Liver (tissue), 3 donors: ENCODE measurements at regions not wholly inside any gene's neighbourhood (a gene's known extent, or its start where the extent isn't known, plus 50 kb on each side); places are given as distances from the start of the nearest gene placed in this dataset.

ENCODE experiments used
- ATF3 ChIP-seq: IDR thresholded peaks from 2 replicates; pipeline ENCODE4 v1.6.1; 2016; ENCODE audit warnings: antibody characterized with exemption
- CTCF ChIP-seq: fragments of 150-350 bp; IDR thresholded peaks from 2 replicates; pipeline ENCODE4 v1.5.1; 2017; ENCODE audit warnings: improper control_type of control experiment, low read depth, low read length; ENCODE audit not compliant: missing input control
- GABPA ChIP-seq, 2 donors: IDR thresholded peaks in 1 of 2; conservative IDR thresholded peaks in 1 of 2; 2 replicates each; pipeline ENCODE4 v1.6.1; 2016; ENCODE audit warnings: antibody characterized with exemption in 2 of 2, mild to moderate bottlenecking in 1 of 2, moderate library complexity in 1 of 2
- MAX ChIP-seq: IDR thresholded peaks from 2 replicates; pipeline ENCODE4 v1.6.1; 2016; ENCODE audit warnings: antibody characterized with exemption
- REST ChIP-seq: IDR thresholded peaks from 2 replicates; pipeline ENCODE4 v1.6.1; 2016; ENCODE audit warnings: antibody characterized with exemption, mild to moderate bottlenecking
- YY1 ChIP-seq: IDR thresholded peaks from 2 replicates; pipeline ENCODE4 v1.6.1; 2016; ENCODE audit warnings: antibody characterized with exemption, mild to moderate bottlenecking
- donor health status: healthy.
- donor health status: healthy.

- no peak for TF ChIP-seq CTCF
- TF ChIP-seq MAX: no peak
- TF ChIP-seq YY1: no peak
- TF ChIP-seq GABPA (IDR thresholded peaks at IDR 0.05 in 1 of 2, conservative IDR thresholded peaks at IDR 0.05 in 1 of 2): no peak
- no peak for TF ChIP-seq ATF3
- TF ChIP-seq REST: no peak
These were observed 510.2 kb downstream of the NTRK3 start for GRCh38 chr15:87746333-87746732.
